ENCODE measurements at regions not wholly inside any gene's neighbourhood (a gene's known extent, or its start where the extent isn't known, plus 50 kb on each side); places are given as distances from the start of the nearest gene placed in this dataset.

GRCh38 chr2:224293976-224294375 lies 107.9 kb downstream of the FAM124B start:
- Histone ChIP-seq H3K79me2 (ENCODE audit: insufficient read depth, low read length) (no peaks in the 10 kb centered on the region), H3K79me1 (ENCODE audit: insufficient read depth, low read depth, low read length, poor library complexity, severe bottlenecking) (no peaks in the 10 kb centered on the region), H3K27ac (ENCODE audit: insufficient read length, low read depth, low read length) (no peak overlapping the region), H4K8ac (replicated peaks; ENCODE audit: insufficient read length, low read depth, low read length) (no peak overlapping the region), H3K4me1 (ENCODE audit: insufficient read depth, low read length) (no peaks in the 10 kb centered on the region), H2BK5ac (ENCODE audit: insufficient read length, low read length) (no peak overlapping the region), H2BK12ac (ENCODE audit: insufficient read length, low read depth, low read length) (no peak overlapping the region), H3K14ac (ENCODE audit: insufficient read depth, low read length) (no peak overlapping the region), H2BK120ac (ENCODE audit: low read depth, low read length, poor library complexity, severe bottlenecking) (no peak overlapping the region), H4K20me1 (ENCODE audit: control insufficient read depth, insufficient read depth, insufficient read length) (no peaks in the 10 kb centered on the region), H3K9me3 (ENCODE audit: control insufficient read depth, low read depth, low read length) (peaks cover 8% of the 10 kb centered on the region), H4K91ac (ENCODE audit: insufficient read length, low read depth, low read length) (no peak overlapping the region), H3K4ac (ENCODE audit: low read depth, low read length) (no peak overlapping the region), H2BK20ac (ENCODE audit: low read depth, low read length, poor library complexity, severe bottlenecking) (no peak overlapping the region), H3K23ac (ENCODE audit: insufficient read length, low read depth, low read length) (no peak overlapping the region), H2BK15ac (ENCODE audit: low read depth, low read length) (no peak overlapping the region), H3T11ph (ENCODE audit: low read length) (no peak overlapping the region), H3K27me3 (ENCODE audit: insufficient read depth, low read length) (no peaks in the 10 kb centered on the region), H2AFZ (ENCODE audit: low read length) (no peak overlapping the region), H3K9ac (ENCODE audit: extremely low read depth, insufficient read length, low read length) (no peak overlapping the region), H3K23me2 (ENCODE audit: insufficient read length, low read depth, low read length, poor library complexity, severe bottlenecking) (no peaks in the 10 kb centered on the region), H3K18ac (ENCODE audit: insufficient read length, low read depth, low read length) (no peak overlapping the region), H3K56ac (ENCODE audit: insufficient read length, low read depth, low read length) (no peak overlapping the region), H2AK5ac (ENCODE audit: insufficient read length, low read length) (no peak overlapping the region), H4K5ac (ENCODE audit: insufficient read length, low read depth, low read length) (no peak overlapping the region), H3K4me2 (ENCODE audit: insufficient read depth, insufficient read length, low read length) (no peak overlapping the region)
- no CpG with 5 or more reads among the region's 6 CpGs for WGBS (ENCODE audit: extremely low coverage, insufficient read length, low lambda C conversion rate)
- H3K9me3 Mint-ChIP-seq = peaks cover 36 to 43% of the 10 kb centered on the region in 2 experiments
- H3K27me3 Mint-ChIP-seq (ENCODE audit: low read depth) = no peaks in the 10 kb centered on the region
- TF ChIP-seq CTCF (conservative IDR thresholded peaks at IDR 0.05) = no peak
- peak overlapping the region in 1 of 3 experiments; percentile 12; a peak in 1 of 7 replicates for H3K27ac Mint-ChIP-seq
- H3K36me3 Mint-ChIP-seq (ENCODE audit: insufficient read depth in 1 of 3, low read depth in 3 of 3) = peaks cover 29 to 41% (median 30%) of the 10 kb centered on the region in 3 experiments
- no peak for DNase-seq
- no peak overlapping the region for H3K4me3 Mint-ChIP-seq
- H3K4me1 Mint-ChIP-seq = peaks cover 14 to 20% of the 10 kb centered on the region in 2 experiments

All from H9 (cell line).